Activated CD4-positive, alpha-beta T cell treated with anti-CD3 and anti-CD28 coated beads for 1 hour (primary cell): ENCODE measurements at regions not wholly inside any gene's neighbourhood (a gene's known extent, or its start where the extent isn't known, plus 50 kb on each side); places are given as distances from the start of the nearest gene placed in this dataset.
"Not testable (repeated sequence)": the region's sequence is repeated elsewhere in the genome, so short reads cannot be mapped to it uniquely, and the experiment has no call there.

Experiments
- DNase-seq: peaks from one replicate; pipeline ENCODE4 v3.0.0-alpha.2; 2020

- DNase-seq, result no peak
Measured at GRCh38 chr1:25131794-25132193, 100.5 kb downstream of the SYF2 start.

- DNase-seq, result no peak
Measured at GRCh38 chr1:25130895-25131294, 101.4 kb downstream of the SYF2 start.

GRCh38 chr1:25129380-25129779 lies 102.9 kb downstream of the SYF2 start:
- no peak for DNase-seq

DNA sequence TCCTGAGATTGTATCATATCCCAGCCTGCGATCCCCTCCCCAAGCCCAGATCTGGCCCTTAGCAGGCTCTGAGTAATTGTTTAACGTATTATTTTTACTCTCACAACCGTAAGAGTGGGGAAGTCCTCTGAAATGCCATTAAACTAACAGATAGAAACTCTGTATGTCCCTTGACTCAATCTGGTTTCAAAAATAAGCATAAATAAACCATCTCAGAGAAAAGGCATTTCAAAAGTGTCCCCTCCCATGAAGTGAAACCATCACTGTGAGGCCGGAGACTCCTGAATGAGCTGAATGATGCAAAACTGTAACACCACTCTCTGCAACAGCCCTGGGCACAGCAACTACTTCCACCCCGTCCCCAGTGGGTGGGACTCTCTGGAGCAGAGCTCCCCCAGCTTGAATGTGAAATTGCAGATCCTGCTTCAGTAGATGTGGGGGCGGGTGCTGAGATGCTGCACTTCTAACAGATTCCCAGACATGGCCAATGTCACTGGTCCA lies 104.1 kb downstream of the SYF2 start:
- DNase-seq, result no peak

DNA sequence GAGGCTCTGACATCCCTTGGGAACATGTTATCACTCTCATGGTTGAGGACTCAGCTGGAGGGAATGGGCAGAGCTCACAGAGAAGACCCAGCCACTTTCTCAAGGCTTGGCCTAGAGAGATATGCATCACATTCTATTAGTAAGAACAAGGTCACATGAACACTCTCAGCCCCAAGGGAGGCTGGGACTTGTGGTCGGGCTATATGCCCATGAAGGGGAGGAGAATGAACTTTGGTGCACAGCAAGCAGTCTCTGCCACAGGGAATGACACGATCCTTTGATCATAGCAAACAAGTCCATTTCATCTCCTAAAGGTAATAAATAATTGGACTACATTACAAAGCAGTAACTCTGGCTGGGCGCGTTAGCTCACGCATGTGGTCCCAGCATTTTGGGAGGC lies 105.7 kb downstream of the SYF2 start:
- DNase-seq, result no peak

- no peak for DNase-seq
Measured at GRCh38 chr1:25123551-25123950, 108.8 kb downstream of the SYF2 start.

DNA sequence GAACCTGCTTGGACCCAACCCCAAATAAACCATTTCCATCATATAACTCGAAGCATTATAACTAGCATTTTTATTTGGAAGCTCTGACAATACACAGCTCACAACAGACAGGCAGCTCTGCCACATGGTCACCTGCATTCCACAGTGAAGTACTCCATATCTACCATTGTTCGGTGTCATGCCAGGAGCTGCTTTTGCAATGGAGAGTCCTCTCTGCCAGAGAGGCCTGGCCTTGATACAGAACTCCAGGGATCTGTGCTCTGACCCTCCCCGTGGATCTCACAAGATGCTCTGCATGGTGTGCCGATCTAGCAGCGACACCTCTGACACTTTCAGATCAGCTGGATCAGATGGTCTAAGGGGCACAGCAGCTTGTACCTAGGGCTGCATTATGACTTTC lies 109.6 kb downstream of the SYF2 start:
- DNase-seq, result no peak

- no peak for DNase-seq
Measured at GRCh38 chr1:25120281-25120680, 112.0 kb downstream of the SYF2 start.

- DNase-seq, result no peak
Measured at GRCh38 chr1:25118546-25118945, 113.8 kb downstream of the SYF2 start.

DNA sequence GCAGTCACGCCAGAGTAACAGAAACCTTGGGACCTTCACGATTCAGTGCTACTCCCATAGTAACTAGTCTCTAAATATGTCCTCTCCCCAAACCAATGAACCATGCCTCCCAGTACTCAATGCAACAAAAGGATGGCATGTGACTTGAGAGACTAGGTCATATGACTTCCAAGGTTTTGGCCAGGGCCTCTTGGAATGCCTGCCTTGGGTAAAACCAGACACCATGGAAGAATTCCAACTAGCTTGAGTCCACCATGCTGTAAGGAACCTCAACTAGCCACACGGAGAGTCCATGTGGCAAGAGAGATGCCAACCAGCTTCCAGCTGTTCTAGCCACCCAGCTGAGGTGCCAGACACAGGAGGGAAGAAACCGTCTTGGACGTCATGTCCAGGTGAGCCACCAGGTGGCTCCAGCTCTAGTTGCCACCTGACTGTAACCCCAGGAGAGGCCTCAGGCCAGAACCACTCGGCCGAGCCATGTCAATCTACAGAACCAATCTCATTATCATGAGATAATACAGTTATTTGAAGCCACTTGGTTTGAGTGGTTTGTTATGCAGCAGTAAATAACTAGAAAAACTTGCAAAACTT lies 115.0 kb downstream of the SYF2 start:
- no peak for DNase-seq

DNA sequence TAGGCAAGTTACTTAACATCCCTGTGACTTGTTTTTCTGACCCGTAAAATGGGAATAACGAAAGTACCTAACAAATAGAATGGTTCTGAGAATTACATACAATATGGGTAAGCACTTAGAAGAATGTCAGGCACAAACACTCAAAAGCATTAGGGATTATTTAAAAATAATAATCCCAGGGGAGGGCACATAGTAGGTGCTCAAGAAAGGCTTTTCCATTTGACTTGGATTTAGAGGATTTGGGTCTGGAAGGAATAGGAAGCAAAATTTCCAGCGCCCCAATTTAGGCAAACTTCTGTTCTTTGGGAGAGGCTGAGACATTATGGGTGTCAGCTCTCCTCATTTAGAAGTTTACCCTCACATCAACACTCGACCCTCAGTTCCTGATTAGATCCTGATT lies 115.5 kb downstream of the SYF2 start:
- no peak for DNase-seq

DNA sequence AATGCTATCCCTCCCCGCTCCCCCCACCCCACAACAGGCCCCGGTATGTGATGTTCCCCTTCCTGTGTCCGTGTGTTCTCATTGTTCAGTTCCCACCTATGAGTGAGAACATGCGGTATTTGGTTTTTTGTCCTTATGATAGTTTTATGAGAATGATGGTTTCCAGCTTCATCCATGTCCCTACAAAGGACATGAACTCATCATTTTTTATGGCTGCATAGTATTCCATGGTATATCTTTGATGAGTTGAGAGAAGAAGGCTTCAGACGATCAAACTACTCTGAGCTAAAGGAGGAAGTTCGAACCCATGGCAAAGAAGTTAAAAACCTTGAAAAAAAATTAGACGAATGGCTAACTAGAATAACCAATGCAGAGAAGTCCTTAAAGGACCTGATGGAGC lies 116.2 kb downstream of the SYF2 start:
- not testable (repeated sequence) for DNase-seq

DNA sequence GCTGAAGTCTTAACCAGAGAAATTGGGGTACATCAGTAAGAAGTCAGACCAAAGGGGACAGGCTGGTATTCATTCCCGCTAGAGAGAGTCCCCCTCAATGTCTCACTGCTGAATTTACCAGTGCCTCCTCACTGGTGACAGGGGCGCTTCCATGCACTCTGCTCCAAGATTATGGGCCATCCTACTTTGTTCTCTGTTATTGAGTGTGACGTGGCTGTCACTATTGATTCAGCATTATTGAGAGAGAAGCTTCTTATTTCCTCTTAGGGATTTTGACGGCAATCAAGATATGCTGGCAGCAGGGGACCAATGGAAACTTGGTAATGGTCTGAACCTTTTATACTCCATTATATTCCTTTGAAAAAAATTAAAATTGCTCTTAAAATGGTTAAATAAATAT lies 118.6 kb downstream of the SYF2 start:
- no peak for DNase-seq

GRCh38 chr1:25113086-25113485 lies 119.2 kb downstream of the SYF2 start:
- no peak for DNase-seq

DNA sequence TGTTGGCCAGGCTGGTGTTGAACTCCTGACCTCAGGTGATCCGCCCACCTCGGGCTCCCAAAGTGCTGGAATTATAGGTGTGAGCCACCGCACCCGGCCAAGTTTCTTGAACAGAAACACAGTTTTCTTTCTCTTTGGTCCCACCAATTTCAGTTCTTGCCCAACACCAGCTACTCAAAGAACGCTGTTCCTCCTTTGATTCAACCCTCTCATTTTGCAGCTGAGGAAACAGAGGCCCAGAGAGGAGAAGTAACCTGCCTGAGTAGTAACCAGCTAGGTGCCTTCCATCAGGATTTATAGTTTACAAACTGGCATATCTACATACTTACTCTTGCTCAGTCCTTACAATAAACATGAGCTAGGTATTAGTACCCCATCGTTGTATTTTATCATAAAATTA lies 119.9 kb downstream of the SYF2 start:
- DNase-seq, result no peak

DNA sequence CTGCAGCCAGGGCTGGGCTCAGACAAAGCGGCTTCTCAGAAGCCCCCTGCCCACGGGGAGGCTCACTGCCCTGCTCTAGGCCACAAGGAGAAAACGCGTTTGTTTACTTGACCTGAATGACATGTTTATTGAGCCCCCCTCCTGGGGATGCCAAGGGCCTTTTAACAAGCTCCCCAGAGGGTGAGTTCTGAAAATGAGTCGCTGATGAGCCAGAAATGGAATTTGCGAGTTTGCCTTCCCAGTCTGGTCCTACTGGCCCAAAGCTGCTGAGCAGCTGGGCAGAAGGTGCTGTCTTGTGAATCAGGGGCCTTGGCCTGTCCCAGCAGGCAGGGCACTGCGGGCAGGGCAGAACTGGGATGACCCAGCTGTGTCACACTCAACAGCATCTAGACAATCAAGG lies 120.6 kb downstream of the SYF2 start:
- DNase-seq, result no peak

- no peak for DNase-seq
Measured at GRCh38 chr1:25110485-25110884, 121.8 kb downstream of the SYF2 start.

GRCh38 chr1:25110036-25110435 lies 122.3 kb downstream of the SYF2 start:
- no peak for DNase-seq

- no peak for DNase-seq
Measured at GRCh38 chr1:25109531-25109951, 122.8 kb downstream of the SYF2 start.

GRCh38 chr1:25107643-25108010 lies 124.7 kb downstream of the SYF2 start:
- no peak for DNase-seq

DNA sequence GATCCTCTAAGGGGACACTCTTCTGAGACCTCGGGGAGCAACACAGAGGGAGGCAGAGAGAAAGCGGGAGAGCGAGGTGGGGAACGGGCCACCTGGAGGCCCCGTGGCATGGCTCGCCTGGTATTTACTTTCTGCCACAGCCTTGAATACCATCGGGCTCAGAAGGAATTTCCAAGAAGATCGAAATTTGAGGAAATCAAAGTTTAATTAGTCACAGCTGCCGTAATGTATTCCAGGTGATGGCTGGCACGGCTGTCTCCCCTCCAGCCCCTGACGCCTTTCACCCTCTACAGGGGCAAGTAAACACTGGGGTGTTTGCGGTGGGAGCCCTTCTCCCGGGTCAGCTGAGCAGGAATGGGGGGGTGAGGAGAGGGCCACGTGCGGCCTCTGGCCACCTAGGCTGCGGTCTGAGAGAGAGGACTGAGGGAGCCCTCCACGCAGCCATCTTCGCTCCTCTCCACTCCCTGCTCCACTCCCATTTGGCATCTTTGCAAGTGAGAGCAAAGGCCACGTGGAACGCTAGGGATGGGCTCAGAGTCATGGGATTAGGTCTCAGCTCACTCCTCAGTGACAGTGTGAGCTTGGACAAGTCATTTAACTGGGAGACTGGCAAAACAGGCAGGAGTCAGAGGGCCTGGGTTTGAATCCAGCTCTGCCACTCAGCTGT lies 125.2 kb downstream of the SYF2 start:
- no peak for DNase-seq

DNA sequence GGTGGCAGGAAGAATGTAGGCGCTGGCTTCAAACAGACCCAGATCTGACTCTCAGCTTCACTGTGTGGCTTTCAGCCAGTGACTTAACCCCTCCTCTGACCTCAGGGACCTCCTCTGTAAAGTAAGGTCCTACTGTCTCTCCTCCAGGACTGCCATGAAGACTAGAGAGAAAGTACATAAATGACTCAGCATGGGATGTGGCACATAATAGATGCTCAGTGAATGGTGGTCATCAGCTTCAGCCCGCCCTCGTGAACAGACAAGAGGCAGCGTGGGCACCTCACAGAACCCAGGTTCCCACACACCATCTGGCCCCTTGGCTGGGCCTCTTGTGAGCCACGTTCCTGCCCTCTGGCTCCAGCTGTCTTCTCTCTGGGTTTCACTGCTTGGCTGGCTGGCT lies 126.0 kb downstream of the SYF2 start:
- DNase-seq, result no peak

- no peak for DNase-seq
Measured at GRCh38 chr1:25105836-25106235, 126.5 kb downstream of the SYF2 start.

- no peak for DNase-seq
Measured at GRCh38 chr1:25104932-25105561, 127.3 kb downstream of the SYF2 start.
